ENCODE measurements at regions not wholly inside any gene's neighbourhood (a gene's known extent, or its start where the extent isn't known, plus 50 kb on each side); places are given as distances from the start of the nearest gene placed in this dataset.

- no peaks in the 10 kb centered on the region for H3K27me3 Mint-ChIP-seq (ENCODE audit: insufficient read depth, low read depth, poor library complexity)
- H3K36me3 ChIP-seq (ENCODE audit: insufficient read depth): no peaks in the 10 kb centered on the region
- no peak overlapping the region for H3K4me3 ChIP-seq
- H3K4me2 ChIP-seq: no peak overlapping the region
- no peak for ATAC-seq
- H3K9me3 Mint-ChIP-seq: no peaks in the 10 kb centered on the region
- H3K9me2 ChIP-seq (ENCODE audit: insufficient read depth): no peaks in the 10 kb centered on the region
- H3K27ac Mint-ChIP-seq: no peak overlapping the region
- H3F3A ChIP-seq (replicated peaks; ENCODE audit: low read depth): no peaks in the 10 kb centered on the region
- no peak overlapping the region for H3K4me3 Mint-ChIP-seq
- TF ChIP-seq REST (IDR thresholded peaks at IDR 0.05; ENCODE audit: unreplicated experiment): no peak
- TF ChIP-seq CTCF (conservative IDR thresholded peaks at IDR 0.05; ENCODE audit: low read depth in 2 of 2): no peak
- no peak for TF ChIP-seq ZNF462 (CRISPR knock-in tag; IDR thresholded peaks at IDR 0.05)
- no peak for TF ChIP-seq NANOG (IDR thresholded peaks at IDR 0.05; ENCODE audit: borderline replicate concordance)
- TF ChIP-seq JUNB (IDR thresholded peaks at IDR 0.05; ENCODE audit: unreplicated experiment): no peak
- no peak for TF ChIP-seq EZH2phosphoT487 (IDR thresholded peaks at IDR 0.05; ENCODE audit: unreplicated experiment)
- no peak for TF ChIP-seq EZH2 (IDR thresholded peaks at IDR 0.05; ENCODE audit: low read depth, unreplicated experiment)
- TF ChIP-seq STAT1 (IDR thresholded peaks at IDR 0.05; ENCODE audit: unreplicated experiment): no peak
- TF ChIP-seq ETS1 (IDR thresholded peaks at IDR 0.05): no peak
- TF ChIP-seq ZNF114 (CRISPR knock-in tag; IDR thresholded peaks at IDR 0.05): no peak
- no peak for TF ChIP-seq CREB1 (CRISPR knock-in tag; IDR thresholded peaks at IDR 0.05; ENCODE audit: low read depth)
- TF ChIP-seq ZNF331 (CRISPR knock-in tag; IDR thresholded peaks at IDR 0.05; ENCODE audit: low read depth): no peak
- TF ChIP-seq POLR2AphosphoS5 (IDR thresholded peaks at IDR 0.05; ENCODE audit: low read depth): no peak
- DNase-seq (ENCODE audit: low spot score): no peak
- no peaks in the 10 kb centered on the region for H3K4me1 ChIP-seq (ENCODE audit: insufficient read depth)
- no peaks in the 10 kb centered on the region for H3K27me3 ChIP-seq (ENCODE audit: insufficient read depth)
- H2AFZ ChIP-seq: no peak overlapping the region
- no peaks in the 10 kb centered on the region for H3K4me1 Mint-ChIP-seq
- no peaks in the 10 kb centered on the region for H3K36me3 Mint-ChIP-seq (ENCODE audit: low read depth)
- no peaks in the 10 kb centered on the region for H3K79me2 ChIP-seq (replicated peaks; ENCODE audit: insufficient read depth)
- no peaks in the 10 kb centered on the region for H4K20me1 ChIP-seq (replicated peaks; ENCODE audit: insufficient read depth)
- H3K27ac ChIP-seq (ENCODE audit: low read depth): no peak overlapping the region
These were observed 510.9 kb downstream of the PPP4R3C start for GRCh38 chrX:26952213-26952612.

Measured in GM23338 (cell line).